DND-41 (cell line): ENCODE measurements at regions not wholly inside any gene's neighbourhood (a gene's known extent, or its start where the extent isn't known, plus 50 kb on each side); places are given as distances from the start of the nearest gene placed in this dataset.

ENCODE experiments used
- ATAC-seq: fragments of 200-7000 bp; cut with Tn5 transposase; 3 replicates; pipeline ENCODE4 v1.9.1; 2021; ENCODE audit warnings: low read depth; ENCODE audit not compliant: insufficient read depth
- DNase-seq: peaks from one replicate; pipeline ENCODE4 v3.0.0-alpha.2; 2020
- H2AFZ ChIP-seq: 2 replicates; pipeline ENCODE4 v1.6.0; 2012; ENCODE audit warnings: low read depth, low read length
- H3K27ac ChIP-seq: 2 replicates; pipeline ENCODE4 v1.5.1; 2012; ENCODE audit warnings: low read length, inconsistent platforms
- H3K27me3 ChIP-seq: fragments of 200-600 bp; sonication (generic); 2 replicates; pipeline ENCODE4 v1.6.0; 2012; ENCODE audit warnings: low read length, mild to moderate bottlenecking, inconsistent platforms; ENCODE audit not compliant: insufficient read depth, poor library complexity
- H3K36me3 ChIP-seq: 2 replicates; pipeline ENCODE4 v1.5.1; 2012; ENCODE audit warnings: low read length, inconsistent platforms; ENCODE audit not compliant: insufficient read depth
- H3K4me1 ChIP-seq: 2 replicates; pipeline ENCODE4 v1.5.1; 2012; ENCODE audit warnings: mild to moderate bottlenecking, low read length; ENCODE audit not compliant: insufficient read depth
- H3K4me2 ChIP-seq: 2 replicates; pipeline ENCODE4 v1.6.0; 2012; ENCODE audit warnings: mild to moderate bottlenecking, moderate library complexity, low read length, inconsistent platforms; ENCODE audit not compliant: insufficient read depth
- H3K4me3 ChIP-seq, 2 experiments: fragments of 200-600 bp in 1 of 2; shearing (Covaris generic) in 1 of 2; 2 replicates each; pipeline ENCODE4 v1.5.1; 2012 to 2016; ENCODE audit warnings: inconsistent platforms in 2 of 2, low read length in 2 of 2, mild to moderate bottlenecking in 2 of 2, low read depth in 1 of 2, moderate library complexity in 1 of 2
- H3K79me2 ChIP-seq: 2 replicates; pipeline ENCODE4 v1.6.0; 2012; ENCODE audit warnings: low read length, inconsistent platforms; ENCODE audit not compliant: insufficient read depth
- H3K9ac ChIP-seq: 2 replicates; pipeline ENCODE4 v1.6.0; 2012; ENCODE audit warnings: low read depth, mild to moderate bottlenecking, inconsistent platforms, low read length, moderate library complexity
- H3K9me3 ChIP-seq: 2 replicates; pipeline ENCODE4 v1.5.1; 2012; ENCODE audit warnings: low read length, moderate library complexity, mild to moderate bottlenecking, inconsistent platforms; ENCODE audit not compliant: insufficient read depth, severe bottlenecking
- H4K20me1 ChIP-seq: 2 replicates; pipeline ENCODE4 v1.6.0; 2012; ENCODE audit warnings: low read length; ENCODE audit not compliant: insufficient read depth
- CTCF ChIP-seq: IDR thresholded peaks from 2 replicates; pipeline ENCODE4 v1.5.1; 2012; ENCODE audit warnings: borderline replicate concordance, low read length, moderate library complexity, mild to moderate bottlenecking; ENCODE audit not compliant: poor library complexity, severe bottlenecking; ENCODE audit errors: extremely low read depth
- EZH2 ChIP-seq: IDR thresholded peaks from 3 replicates; pipeline ENCODE4 v1.6.1; 2012; ENCODE audit warnings: borderline replicate concordance, low read depth, mild to moderate bottlenecking, moderate library complexity, low read length, inconsistent platforms; ENCODE audit not compliant: severe bottlenecking

DNA sequence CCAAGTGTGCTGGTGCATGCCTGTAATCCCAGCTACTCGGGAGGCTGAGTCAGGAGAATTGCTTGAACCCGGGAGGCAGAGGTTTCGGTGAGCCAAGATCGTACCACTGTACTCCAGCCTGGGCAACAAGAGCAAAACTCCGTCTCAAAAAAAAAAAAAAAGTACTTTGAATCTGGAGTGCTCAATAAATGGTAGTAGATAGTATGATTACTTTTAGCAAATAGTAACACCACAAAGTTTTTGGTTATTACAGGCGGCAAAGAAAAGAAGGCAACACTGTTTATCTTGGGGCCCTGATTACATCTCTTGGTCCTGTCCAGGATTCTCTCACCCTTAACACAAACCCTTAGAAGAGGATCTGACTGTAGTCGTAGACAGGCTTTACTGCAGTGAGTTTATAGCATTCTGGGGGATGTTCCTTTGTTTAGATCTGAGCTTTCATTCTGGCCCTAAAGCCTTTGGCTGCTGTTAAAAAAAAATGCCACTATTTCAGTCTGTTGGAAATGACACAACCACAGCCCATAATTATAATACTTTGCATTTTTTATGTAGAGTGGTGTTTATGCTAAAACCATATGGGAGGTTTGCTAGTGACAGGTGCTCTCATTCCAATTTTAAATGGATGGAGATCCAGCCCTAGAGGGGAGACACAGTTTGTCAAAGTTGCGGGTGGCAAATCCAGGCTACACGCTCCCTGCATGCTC lies 79.7 kb upstream of the SLC2A1 start:
- Histone ChIP-seq H3K4me2 (no peak overlapping the region), H3K27ac (no peak overlapping the region), H3K79me2 (no peaks in the 10 kb centered on the region), H3K4me1 (no peaks in the 10 kb centered on the region), H2AFZ (no peak overlapping the region), H3K9ac (no peak overlapping the region), H3K4me3 (no peak overlapping the region), H3K36me3 (no peaks in the 10 kb centered on the region), H3K9me3 (no peaks in the 10 kb centered on the region), H3K27me3 (peaks cover 4% of the 10 kb centered on the region), H4K20me1 (no peaks in the 10 kb centered on the region)
- TF ChIP-seq CTCF (no peak), EZH2 (no peak)
- ATAC-seq (no peak), DNase-seq (no peak)

- no peaks in the 10 kb centered on the region for H3K36me3 ChIP-seq
- H3K27me3 ChIP-seq, result peaks cover 4% of the 10 kb centered on the region
- no peak overlapping the region for H3K4me2 ChIP-seq
- no peaks in the 10 kb centered on the region for H3K4me1 ChIP-seq
- H4K20me1 ChIP-seq, result no peaks in the 10 kb centered on the region
- H3K4me3 ChIP-seq, result no peak overlapping the region
- H3K9me3 ChIP-seq, result no peaks in the 10 kb centered on the region
- no peaks in the 10 kb centered on the region for H3K79me2 ChIP-seq
- H2AFZ ChIP-seq, result no peak overlapping the region
- DNase-seq (no peak), ATAC-seq (no peak)
- TF ChIP-seq CTCF (no peak), EZH2 (no peak)
- no peak overlapping the region for H3K9ac ChIP-seq
- no peak overlapping the region for H3K27ac ChIP-seq
Measured at GRCh38 chr1:43037466-43037865, 78.8 kb upstream of the SLC2A1 start.

- DNase-seq (no peak), ATAC-seq (no peak)
- peaks cover 4% of the 10 kb centered on the region for H3K27me3 ChIP-seq
- no peak overlapping the region for H2AFZ ChIP-seq
- no peaks in the 10 kb centered on the region for H3K4me1 ChIP-seq
- H3K9ac ChIP-seq, result no peak overlapping the region
- no peak overlapping the region for H3K4me2 ChIP-seq
- no peaks in the 10 kb centered on the region for H3K9me3 ChIP-seq
- no peaks in the 10 kb centered on the region for H3K79me2 ChIP-seq
- no peak for TF ChIP-seq CTCF
- no peaks in the 10 kb centered on the region for H4K20me1 ChIP-seq
- H3K36me3 ChIP-seq, result no peaks in the 10 kb centered on the region
- no peak overlapping the region for H3K4me3 ChIP-seq
- no peak overlapping the region for H3K27ac ChIP-seq
Measured at GRCh38 chr1:43036932-43037331, 78.3 kb upstream of the SLC2A1 start.
